Activated T-cell treated with anti-CD3 and anti-CD28 coated beads for 1 hour (primary cell): ENCODE measurements at regions not wholly inside any gene's neighbourhood (a gene's known extent, or its start where the extent isn't known, plus 50 kb on each side); places are given as distances from the start of the nearest gene placed in this dataset.
A peak's percentile ranks its signal among the peaks of the same experiment; 100 is the strongest.

Source experiments
- DNase-seq: peaks from one replicate; pipeline ENCODE4 v3.0.0-alpha.2; 2020; ENCODE audit warnings: low read depth

DNA sequence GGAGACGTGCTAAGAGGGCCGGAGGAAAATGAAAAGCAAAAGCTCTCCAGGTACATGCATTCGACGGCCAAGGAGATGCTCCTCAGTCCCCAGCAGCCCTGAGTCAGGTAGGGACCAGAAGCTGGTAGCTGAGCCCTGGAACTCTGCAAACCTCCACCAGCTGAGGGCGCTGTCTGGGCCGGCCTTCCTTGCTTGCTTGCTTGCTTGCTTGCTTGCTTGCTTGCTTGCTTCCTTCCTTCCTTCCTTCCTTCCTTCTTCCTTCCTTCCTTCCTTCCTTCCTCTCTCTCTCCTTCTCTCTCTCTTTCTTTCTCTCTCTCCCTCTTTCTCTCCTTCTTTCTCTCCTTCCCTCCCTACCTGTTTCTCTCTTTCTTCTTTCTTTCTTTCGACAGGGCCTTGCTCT is 94.6 kb upstream of the RASGRF1 start:
- no peak for DNase-seq

DNA sequence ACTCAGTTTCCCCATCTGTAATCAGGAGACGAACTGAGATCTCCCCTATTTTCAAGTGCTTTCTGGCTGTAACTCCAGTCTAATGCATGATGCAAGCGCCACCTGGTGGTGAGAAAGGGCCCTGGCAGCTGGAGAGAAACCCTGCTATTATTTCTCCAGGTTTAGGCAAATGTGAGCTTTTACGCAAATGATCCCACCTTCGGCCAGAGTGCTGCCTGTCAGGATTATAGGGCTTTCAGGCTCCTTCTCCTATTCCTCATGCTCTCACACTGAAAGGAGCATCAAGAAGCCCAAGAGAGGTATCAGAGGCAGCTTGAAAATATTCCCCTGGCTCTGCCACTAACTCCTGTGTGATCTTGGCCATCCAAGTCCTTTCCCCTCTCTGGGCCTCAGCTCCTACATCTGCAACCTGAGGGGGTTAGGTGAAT is 93.9 kb upstream of the RASGRF1 start:
- DNase-seq: peak; percentile 50

GRCh38 chr15:79180318-79180717 is 89.7 kb upstream of the RASGRF1 start:
- no peak for DNase-seq

GRCh38 chr15:79179597-79179996 is 89.0 kb upstream of the RASGRF1 start:
- DNase-seq: no peak

- DNase-seq: no peak
These were observed 88.6 kb upstream of the RASGRF1 start for GRCh38 chr15:79179108-79179561.

GRCh38 chr15:79178594-79178993 is 88.0 kb upstream of the RASGRF1 start:
- no peak for DNase-seq

- no peak for DNase-seq
These were observed 85.6 kb upstream of the RASGRF1 start for GRCh38 chr15:79176151-79176550.

- no peak for DNase-seq
These were observed 82.4 kb upstream of the RASGRF1 start for GRCh38 chr15:79172801-79173460.

DNA sequence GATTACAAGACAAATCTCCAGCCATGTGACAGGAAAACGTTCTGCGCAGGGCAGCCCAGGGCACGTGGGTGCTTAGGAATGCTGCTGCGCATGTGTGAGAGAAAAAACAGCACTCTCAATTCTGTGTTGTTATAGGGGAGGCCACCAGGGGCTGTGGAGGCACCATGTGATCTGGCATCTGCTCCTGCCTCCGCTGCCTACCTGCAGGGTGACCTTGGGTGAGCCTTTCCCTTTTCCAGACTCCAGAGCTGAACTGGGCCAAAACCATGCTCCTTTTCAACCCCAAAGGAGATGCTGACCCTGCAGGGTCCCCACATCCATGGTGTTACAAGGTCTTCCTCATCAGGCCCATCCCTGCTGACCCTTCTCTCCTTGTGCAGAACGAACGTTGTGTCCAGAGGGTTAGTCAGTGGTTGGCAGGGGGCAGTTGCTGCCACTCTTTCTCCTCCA is 81.5 kb upstream of the RASGRF1 start:
- DNase-seq: no peak

GRCh38 chr15:79171320-79172031 is 80.9 kb upstream of the RASGRF1 start:
- no peak for DNase-seq

- no peak for DNase-seq
These were observed 79.7 kb upstream of the RASGRF1 start for GRCh38 chr15:79170256-79170664.

GRCh38 chr15:79169526-79170133 is 79.0 kb upstream of the RASGRF1 start:
- DNase-seq: no peak

DNA sequence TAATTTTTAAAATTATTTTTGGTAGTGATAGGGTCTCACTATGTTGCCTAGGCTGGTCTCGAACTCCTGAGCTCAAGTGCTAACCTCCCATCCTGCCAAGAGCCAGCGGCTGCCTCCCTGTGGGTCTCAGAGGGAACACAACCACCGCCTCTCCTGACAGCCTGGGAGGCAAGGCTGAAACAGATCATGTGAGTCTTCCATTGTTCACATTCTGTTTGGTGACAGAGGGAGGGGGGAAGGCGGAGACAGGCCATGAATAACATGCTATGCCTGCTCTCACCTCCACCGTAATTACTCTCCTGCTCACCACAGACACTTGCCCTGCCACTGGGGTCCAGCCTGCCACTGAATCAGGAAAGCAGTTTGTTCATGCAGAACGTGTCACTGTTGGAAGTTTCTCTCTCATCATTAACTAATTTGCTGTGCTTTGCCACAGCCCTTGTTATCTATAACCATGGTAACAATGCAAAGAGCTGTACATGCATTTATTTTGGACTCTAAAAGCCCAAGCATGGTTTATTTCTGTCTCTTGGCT is 78.4 kb upstream of the RASGRF1 start:
- DNase-seq: no peak

GRCh38 chr15:79167776-79168175 is 77.2 kb upstream of the RASGRF1 start:
- no peak for DNase-seq

GRCh38 chr15:79166311-79166955 is 75.9 kb upstream of the RASGRF1 start:
- no peak for DNase-seq

DNA sequence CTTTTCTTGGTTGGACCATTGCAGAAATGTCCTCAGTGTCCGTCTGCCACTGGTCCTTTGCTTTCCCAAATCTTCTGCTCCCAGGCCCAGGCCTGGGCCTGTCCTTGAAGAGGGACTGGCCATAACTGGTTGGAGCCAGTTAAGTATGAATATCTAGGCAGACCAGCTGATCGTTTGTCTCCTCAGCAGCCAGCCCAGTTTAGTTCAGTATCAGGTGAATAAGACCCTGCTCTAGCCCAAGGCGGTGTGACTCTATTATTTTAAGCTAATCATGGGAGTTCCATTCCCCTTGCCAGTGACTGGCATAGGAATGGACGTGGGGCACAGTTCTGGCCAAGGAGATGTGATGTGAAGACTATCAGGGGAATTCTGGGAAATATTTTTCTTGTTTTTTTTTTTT is 73.9 kb upstream of the RASGRF1 start:
- DNase-seq: no peak

- DNase-seq: no peak
These were observed 73.5 kb upstream of the RASGRF1 start for GRCh38 chr15:79164043-79164442.

GRCh38 chr15:79163395-79163794 is 72.8 kb upstream of the RASGRF1 start:
- DNase-seq: no peak

DNA sequence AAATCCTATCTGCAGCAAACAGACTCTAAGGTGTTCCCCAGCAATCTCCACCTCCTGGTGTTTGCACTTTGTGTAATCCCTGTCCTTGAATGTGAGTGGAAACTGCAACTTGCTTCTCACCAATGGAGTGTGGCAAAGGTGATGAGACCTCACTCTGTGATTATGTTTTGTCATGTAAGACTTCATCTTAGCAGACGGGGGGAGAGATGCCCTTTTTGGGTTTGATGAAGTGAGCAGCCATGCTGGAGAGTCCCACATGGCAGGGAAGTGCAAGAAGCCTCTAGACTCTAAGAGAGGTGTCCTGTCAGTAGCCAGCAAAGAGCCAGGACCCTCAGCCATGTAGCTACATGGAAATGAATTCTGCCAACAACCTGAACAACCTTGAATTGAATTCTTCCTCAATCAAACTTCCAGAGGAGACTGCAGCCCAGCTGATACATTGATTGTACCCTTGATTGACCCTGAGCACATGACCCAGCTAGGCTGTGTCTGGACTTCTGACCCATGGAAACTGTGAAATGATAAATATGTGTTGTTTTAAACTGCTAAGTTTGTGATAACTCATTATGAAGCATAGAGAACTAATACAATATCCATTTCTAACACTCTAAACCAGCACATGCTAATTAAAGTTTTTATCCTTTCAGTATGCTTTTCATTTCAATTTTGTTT is 71.4 kb upstream of the RASGRF1 start:
- no peak for DNase-seq

GRCh38 chr15:79160211-79160610 is 69.6 kb upstream of the RASGRF1 start:
- DNase-seq: no peak

- DNase-seq: no peak
These were observed 67.3 kb upstream of the RASGRF1 start for GRCh38 chr15:79157631-79158592.
